ENCODE measurements at regions not wholly inside any gene's neighbourhood (a gene's known extent, or its start where the extent isn't known, plus 50 kb on each side); places are given as distances from the start of the nearest gene placed in this dataset.

GRCh38 chr21:31456201-31456600 lies 112.1 kb upstream of the TIAM1 start:
- Histone ChIP-seq H3K9me3 (ENCODE audit: low read depth) (no peaks in the 10 kb centered on the region), H3K9me2 (replicated peaks; ENCODE audit: insufficient read depth) (no peaks in the 10 kb centered on the region), H4K20me1 (ENCODE audit: insufficient read depth, poor library complexity, severe bottlenecking) (no peaks in the 10 kb centered on the region), H3K27ac (no peak overlapping the region), H3K27me3 (no peaks in the 10 kb centered on the region), H3K4me3 (no peak overlapping the region), H3K4me1 (ENCODE audit: insufficient read depth) (no peaks in the 10 kb centered on the region), H3K4me2 (no peak overlapping the region), H2AFZ (no peak overlapping the region), H3K36me3 (replicated peaks; ENCODE audit: insufficient read depth, low read depth) (no peaks in the 10 kb centered on the region), H3K79me2 (no peaks in the 10 kb centered on the region)
- WGBS (ENCODE audit: low lambda C conversion rate, missing lambda C conversion rate) = 90% methylated on average over 6 of the region's 6 CpGs
- TF ChIP-seq, protein P1, sequence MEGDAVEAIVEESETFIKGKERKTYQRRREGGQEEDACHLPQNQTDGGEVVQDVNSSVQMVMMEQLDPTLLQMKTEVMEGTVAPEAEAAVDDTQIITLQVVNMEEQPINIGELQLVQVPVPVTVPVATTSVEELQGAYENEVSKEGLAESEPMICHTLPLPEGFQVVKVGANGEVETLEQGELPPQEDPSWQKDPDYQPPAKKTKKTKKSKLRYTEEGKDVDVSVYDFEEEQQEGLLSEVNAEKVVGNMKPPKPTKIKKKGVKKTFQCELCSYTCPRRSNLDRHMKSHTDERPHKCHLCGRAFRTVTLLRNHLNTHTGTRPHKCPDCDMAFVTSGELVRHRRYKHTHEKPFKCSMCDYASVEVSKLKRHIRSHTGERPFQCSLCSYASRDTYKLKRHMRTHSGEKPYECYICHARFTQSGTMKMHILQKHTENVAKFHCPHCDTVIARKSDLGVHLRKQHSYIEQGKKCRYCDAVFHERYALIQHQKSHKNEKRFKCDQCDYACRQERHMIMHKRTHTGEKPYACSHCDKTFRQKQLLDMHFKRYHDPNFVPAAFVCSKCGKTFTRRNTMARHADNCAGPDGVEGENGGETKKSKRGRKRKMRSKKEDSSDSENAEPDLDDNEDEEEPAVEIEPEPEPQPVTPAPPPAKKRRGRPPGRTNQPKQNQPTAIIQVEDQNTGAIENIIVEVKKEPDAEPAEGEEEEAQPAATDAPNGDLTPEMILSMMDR (IDR thresholded peaks at IDR 0.05; ENCODE audit: poor library complexity) = no peak
- TF ChIP-seq EZH2phosphoT487 (IDR thresholded peaks at IDR 0.05; ENCODE audit: low read depth, severe bottlenecking, unreplicated experiment) = no peak
- TF ChIP-seq EZH2 (IDR thresholded peaks at IDR 0.05; ENCODE audit: borderline replicate concordance) = no peak
- DNase-seq (ENCODE audit: low spot score) = no peak

DNA sequence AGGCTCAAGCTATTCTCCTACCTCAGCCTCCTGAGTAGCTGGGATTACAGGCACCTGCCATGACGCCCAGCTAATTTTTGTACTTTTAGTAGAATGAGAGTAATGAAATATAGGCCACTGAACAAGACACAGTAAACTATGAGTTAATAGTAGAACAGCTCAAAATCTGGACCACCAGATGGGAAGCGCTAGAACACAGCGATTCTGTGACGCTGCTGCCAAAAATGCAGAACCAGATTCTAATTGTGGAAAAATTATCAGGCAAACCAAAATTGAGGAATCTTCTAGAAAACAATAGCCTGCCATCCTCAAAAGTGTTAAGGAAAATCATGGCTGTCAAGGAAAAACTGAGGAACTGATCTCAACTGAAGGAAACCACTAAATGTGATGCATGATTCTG lies 111.4 kb upstream of the TIAM1 start:
- WGBS (ENCODE audit: low lambda C conversion rate, missing lambda C conversion rate) = 93% methylated on average over 4 of the region's 4 CpGs
- H2AFZ ChIP-seq = no peak overlapping the region
- no peak for TF ChIP-seq EZH2 (IDR thresholded peaks at IDR 0.05; ENCODE audit: borderline replicate concordance)
- TF ChIP-seq, protein P1 (IDR thresholded peaks at IDR 0.05; ENCODE audit: poor library complexity) = no peak
- TF ChIP-seq EZH2phosphoT487 (IDR thresholded peaks at IDR 0.05; ENCODE audit: low read depth, severe bottlenecking, unreplicated experiment) = no peak
- no peaks in the 10 kb centered on the region for H3K4me1 ChIP-seq (ENCODE audit: insufficient read depth)
- no peaks in the 10 kb centered on the region for H3K9me2 ChIP-seq (replicated peaks; ENCODE audit: insufficient read depth)
- H3K36me3 ChIP-seq (replicated peaks; ENCODE audit: insufficient read depth, low read depth) = no peaks in the 10 kb centered on the region
- H3K27ac ChIP-seq = no peak overlapping the region
- H4K20me1 ChIP-seq (ENCODE audit: insufficient read depth, poor library complexity, severe bottlenecking) = no peaks in the 10 kb centered on the region
- H3K27me3 ChIP-seq = no peaks in the 10 kb centered on the region
- DNase-seq (ENCODE audit: low spot score) = no peak
- no peaks in the 10 kb centered on the region for H3K79me2 ChIP-seq
- H3K9me3 ChIP-seq (ENCODE audit: low read depth) = no peaks in the 10 kb centered on the region
- H3K4me2 ChIP-seq = no peak overlapping the region
- H3K4me3 ChIP-seq = no peak overlapping the region

GRCh38 chr21:31450980-31451379 lies 106.9 kb upstream of the TIAM1 start:
- Histone ChIP-seq H3K36me3 (replicated peaks; ENCODE audit: insufficient read depth, low read depth) (no peaks in the 10 kb centered on the region), H3K9me2 (replicated peaks; ENCODE audit: insufficient read depth) (no peaks in the 10 kb centered on the region), H3K4me1 (ENCODE audit: insufficient read depth) (no peaks in the 10 kb centered on the region), H3K4me3 (no peak overlapping the region), H2AFZ (no peak overlapping the region), H3K27me3 (no peaks in the 10 kb centered on the region), H3K27ac (no peak overlapping the region), H3K79me2 (no peaks in the 10 kb centered on the region), H4K20me1 (ENCODE audit: insufficient read depth, poor library complexity, severe bottlenecking) (no peaks in the 10 kb centered on the region), H3K9me3 (ENCODE audit: low read depth) (no peaks in the 10 kb centered on the region), H3K4me2 (no peak overlapping the region)
- no peak for DNase-seq (ENCODE audit: low spot score)
- WGBS (ENCODE audit: low lambda C conversion rate, missing lambda C conversion rate) = 95% methylated on average over 9 of the region's 9 CpGs
- TF ChIP-seq EZH2phosphoT487 (IDR thresholded peaks at IDR 0.05; ENCODE audit: low read depth, severe bottlenecking, unreplicated experiment) (no peak), EZH2 (IDR thresholded peaks at IDR 0.05; ENCODE audit: borderline replicate concordance) (no peak)
- TF ChIP-seq, protein P1 (IDR thresholded peaks at IDR 0.05; ENCODE audit: poor library complexity) = no peak

Measured in hepatocyte (in vitro differentiated cells).